GM06990 (cell line): ENCODE measurements at regions not wholly inside any gene's neighbourhood (a gene's known extent, or its start where the extent isn't known, plus 50 kb on each side); places are given as distances from the start of the nearest gene placed in this dataset.

Source experiments
- DNase-seq: peaks from one replicate; pipeline ENCODE4 v3.0.0-alpha.2; 2011; ENCODE audit not compliant: insufficient read length; ENCODE audit errors: extremely low read depth
- H3K27me3 ChIP-seq: replicated peaks from 2 replicates; pipeline ENCODE4 v1.6.0; 2011; ENCODE audit warnings: low read length; ENCODE audit not compliant: control insufficient read depth, insufficient read depth
- H3K36me3 ChIP-seq: 2 replicates; pipeline ENCODE4 v1.5.1; 2011; ENCODE audit warnings: low read length; ENCODE audit not compliant: control insufficient read depth, insufficient read depth
- H3K4me3 ChIP-seq: replicated peaks from 2 replicates; pipeline ENCODE4 v1.5.1; 2011; ENCODE audit warnings: low read depth, mild to moderate bottlenecking, control low read depth, low read length
- TF ChIP-seq, protein P1 (sequence below): IDR thresholded peaks from 2 replicates; pipeline ENCODE4 v1.5.1; 2011; ENCODE audit warnings: low read length, control low read depth, mild to moderate bottlenecking, inconsistent platforms; ENCODE audit not compliant: insufficient read depth, poor library complexity, severe bottlenecking

DNA sequence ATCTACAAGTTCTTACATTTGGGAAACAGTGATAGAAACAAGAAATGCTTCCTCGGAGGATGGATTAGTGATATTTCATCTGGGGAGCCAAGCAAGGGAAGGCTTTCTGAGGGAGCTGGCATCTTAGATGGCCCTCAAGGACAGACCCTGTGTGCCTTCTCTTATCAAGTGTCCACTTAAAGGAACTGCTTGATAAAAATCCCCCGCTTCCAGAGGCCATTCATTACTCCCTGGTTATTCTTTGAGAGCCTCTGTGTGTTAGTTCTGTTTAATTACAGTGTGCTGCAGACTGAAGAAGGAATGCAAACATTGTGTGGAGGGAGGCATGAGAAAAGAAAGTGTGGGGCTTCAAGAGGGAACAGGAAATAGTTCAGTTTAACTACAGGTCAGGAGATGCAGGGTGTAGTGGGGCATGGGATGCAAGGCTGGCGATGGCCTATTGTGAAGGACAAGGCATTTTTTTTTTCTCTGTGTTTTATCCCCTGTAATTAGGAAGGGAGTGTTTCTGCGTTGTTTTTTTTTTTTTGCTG is 145.4 kb downstream of the SNX10 start:
- no peaks in the 10 kb centered on the region; the same call in 1 of the 2 replicates for H3K27me3 ChIP-seq
- no peaks in the 10 kb centered on the region for H3K36me3 ChIP-seq
- TF ChIP-seq, protein P1, sequence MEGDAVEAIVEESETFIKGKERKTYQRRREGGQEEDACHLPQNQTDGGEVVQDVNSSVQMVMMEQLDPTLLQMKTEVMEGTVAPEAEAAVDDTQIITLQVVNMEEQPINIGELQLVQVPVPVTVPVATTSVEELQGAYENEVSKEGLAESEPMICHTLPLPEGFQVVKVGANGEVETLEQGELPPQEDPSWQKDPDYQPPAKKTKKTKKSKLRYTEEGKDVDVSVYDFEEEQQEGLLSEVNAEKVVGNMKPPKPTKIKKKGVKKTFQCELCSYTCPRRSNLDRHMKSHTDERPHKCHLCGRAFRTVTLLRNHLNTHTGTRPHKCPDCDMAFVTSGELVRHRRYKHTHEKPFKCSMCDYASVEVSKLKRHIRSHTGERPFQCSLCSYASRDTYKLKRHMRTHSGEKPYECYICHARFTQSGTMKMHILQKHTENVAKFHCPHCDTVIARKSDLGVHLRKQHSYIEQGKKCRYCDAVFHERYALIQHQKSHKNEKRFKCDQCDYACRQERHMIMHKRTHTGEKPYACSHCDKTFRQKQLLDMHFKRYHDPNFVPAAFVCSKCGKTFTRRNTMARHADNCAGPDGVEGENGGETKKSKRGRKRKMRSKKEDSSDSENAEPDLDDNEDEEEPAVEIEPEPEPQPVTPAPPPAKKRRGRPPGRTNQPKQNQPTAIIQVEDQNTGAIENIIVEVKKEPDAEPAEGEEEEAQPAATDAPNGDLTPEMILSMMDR = no peak
- no peak overlapping the region for H3K4me3 ChIP-seq
- DNase-seq = no peak

GRCh38 chr7:26438078-26438477 is 146.4 kb downstream of the SNX10 start:
- no peak overlapping the region for H3K4me3 ChIP-seq
- no peaks in the 10 kb centered on the region for H3K36me3 ChIP-seq
- H3K27me3 ChIP-seq = no peaks in the 10 kb centered on the region; the same call in 1 of the 2 replicates
- DNase-seq = no peak
- TF ChIP-seq, protein P1 = no peak

DNA sequence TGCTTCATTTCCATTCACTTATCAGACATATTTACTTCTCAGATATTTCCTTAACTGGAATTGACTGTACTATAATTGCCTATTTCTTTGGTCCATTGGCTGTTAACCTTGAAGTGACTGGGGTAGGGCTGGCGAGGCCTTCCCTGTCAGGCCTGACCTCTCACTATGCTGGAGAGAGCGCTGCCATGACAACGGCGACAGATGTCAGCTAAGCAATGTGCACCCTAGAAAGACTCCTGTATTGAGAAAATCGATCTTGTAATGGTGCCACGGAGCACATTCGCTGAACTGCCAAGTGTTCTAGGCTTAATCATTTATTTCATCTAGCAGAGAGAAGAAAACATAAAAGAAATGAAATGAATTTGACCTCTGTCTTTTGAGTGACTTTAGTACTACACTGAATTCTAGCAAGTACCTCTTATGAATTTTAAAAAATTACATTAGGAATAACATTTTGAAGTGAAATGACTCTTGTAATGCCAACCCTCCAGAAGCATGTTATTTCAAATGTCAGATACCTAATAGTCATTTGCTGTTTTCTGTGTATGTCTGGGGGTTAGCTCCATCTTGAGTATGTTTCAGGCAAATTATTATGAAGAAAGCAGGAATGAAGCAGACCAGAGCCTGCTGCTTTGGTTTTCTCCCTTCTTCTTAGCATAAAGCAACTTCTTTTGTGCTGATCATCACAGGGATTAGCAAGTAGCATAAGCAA is 148.0 kb downstream of the SNX10 start:
- DNase-seq = no peak
- Histone ChIP-seq H3K27me3 (no peaks in the 10 kb centered on the region; the same call in 1 of the 2 replicates), H3K4me3 (no peak overlapping the region), H3K36me3 (no peaks in the 10 kb centered on the region)
- TF ChIP-seq, protein P1 = no peak

- no peak for DNase-seq
- Histone ChIP-seq H3K27me3 (no peaks in the 10 kb centered on the region; the same call in 1 of the 2 replicates), H3K4me3 (no peak overlapping the region), H3K36me3 (no peaks in the 10 kb centered on the region)
- TF ChIP-seq, protein P1 = no peak
Measured at GRCh38 chr7:26440233-26441001, 148.8 kb downstream of the SNX10 start.

GRCh38 chr7:26441002-26441521 is 149.4 kb downstream of the SNX10 start:
- Histone ChIP-seq H3K27me3 (no peaks in the 10 kb centered on the region; the same call in 1 of the 2 replicates), H3K4me3 (no peak overlapping the region), H3K36me3 (no peaks in the 10 kb centered on the region)
- no peak for DNase-seq
- TF ChIP-seq, protein P1 = no peak
